H1 (cell line): ENCODE measurements at regions not wholly inside any gene's neighbourhood (a gene's known extent, or its start where the extent isn't known, plus 50 kb on each side); places are given as distances from the start of the nearest gene placed in this dataset.

Source experiments
- ATF2 ChIP-seq: IDR thresholded peaks from 2 replicates; pipeline ENCODE4 v1.6.1; 2012; ENCODE audit warnings: low read length, inconsistent platforms
- BCL11A ChIP-seq, 2 experiments: IDR thresholded peaks; one replicate each; pipeline ENCODE4 v1.6.1; 2011; ENCODE audit warnings: low read depth in 2 of 2, low read length in 2 of 2, mild to moderate bottlenecking in 2 of 2
- CEBPB ChIP-seq: IDR thresholded peaks from 2 replicates; pipeline ENCODE4 v1.6.1; 2012; ENCODE audit warnings: low read depth, low read length
- RAD21 ChIP-seq, 2 experiments: IDR thresholded peaks in 1 of 2; conservative IDR thresholded peaks in 1 of 2; 2 replicates each; pipeline ENCODE4 v1.6.1; 2011; ENCODE audit warnings: low read depth in 2 of 2, low read length in 2 of 2, improper control_type of control experiment in 1 of 2, inconsistent platforms in 1 of 2, mild to moderate bottlenecking in 1 of 2, moderate library complexity in 1 of 2
- SP1 ChIP-seq: IDR thresholded peaks from 2 replicates; pipeline ENCODE4 v1.6.1; 2011; ENCODE audit warnings: low read depth, low read length
- TF ChIP-seq, protein P1 (sequence below): fragments of 300-600 bp; sonication (generic); IDR thresholded peaks from 2 replicates; pipeline ENCODE4 v1.7.1; 2012; ENCODE audit warnings: low read length, moderate library complexity, mild to moderate bottlenecking, inconsistent platforms; ENCODE audit not compliant: insufficient replicate concordance

GRCh38 chr5:56712895-56713591 lies 102.3 kb upstream of the MAP3K1 start (continued):
- TF ChIP-seq SP1 (no peak), BCL11A (IDR thresholded peaks at IDR 0.05; ENCODE audit: low read depth in 2 of 2, low read length in 2 of 2) (no peak), CEBPB (no peak), ATF2 (no peak), RAD21 (IDR thresholded peaks at IDR 0.05 in 1 of 2, conservative IDR thresholded peaks at IDR 0.05 in 1 of 2; ENCODE audit: low read depth in 2 of 2, low read length in 2 of 2) (no peak)
- TF ChIP-seq, protein P1, sequence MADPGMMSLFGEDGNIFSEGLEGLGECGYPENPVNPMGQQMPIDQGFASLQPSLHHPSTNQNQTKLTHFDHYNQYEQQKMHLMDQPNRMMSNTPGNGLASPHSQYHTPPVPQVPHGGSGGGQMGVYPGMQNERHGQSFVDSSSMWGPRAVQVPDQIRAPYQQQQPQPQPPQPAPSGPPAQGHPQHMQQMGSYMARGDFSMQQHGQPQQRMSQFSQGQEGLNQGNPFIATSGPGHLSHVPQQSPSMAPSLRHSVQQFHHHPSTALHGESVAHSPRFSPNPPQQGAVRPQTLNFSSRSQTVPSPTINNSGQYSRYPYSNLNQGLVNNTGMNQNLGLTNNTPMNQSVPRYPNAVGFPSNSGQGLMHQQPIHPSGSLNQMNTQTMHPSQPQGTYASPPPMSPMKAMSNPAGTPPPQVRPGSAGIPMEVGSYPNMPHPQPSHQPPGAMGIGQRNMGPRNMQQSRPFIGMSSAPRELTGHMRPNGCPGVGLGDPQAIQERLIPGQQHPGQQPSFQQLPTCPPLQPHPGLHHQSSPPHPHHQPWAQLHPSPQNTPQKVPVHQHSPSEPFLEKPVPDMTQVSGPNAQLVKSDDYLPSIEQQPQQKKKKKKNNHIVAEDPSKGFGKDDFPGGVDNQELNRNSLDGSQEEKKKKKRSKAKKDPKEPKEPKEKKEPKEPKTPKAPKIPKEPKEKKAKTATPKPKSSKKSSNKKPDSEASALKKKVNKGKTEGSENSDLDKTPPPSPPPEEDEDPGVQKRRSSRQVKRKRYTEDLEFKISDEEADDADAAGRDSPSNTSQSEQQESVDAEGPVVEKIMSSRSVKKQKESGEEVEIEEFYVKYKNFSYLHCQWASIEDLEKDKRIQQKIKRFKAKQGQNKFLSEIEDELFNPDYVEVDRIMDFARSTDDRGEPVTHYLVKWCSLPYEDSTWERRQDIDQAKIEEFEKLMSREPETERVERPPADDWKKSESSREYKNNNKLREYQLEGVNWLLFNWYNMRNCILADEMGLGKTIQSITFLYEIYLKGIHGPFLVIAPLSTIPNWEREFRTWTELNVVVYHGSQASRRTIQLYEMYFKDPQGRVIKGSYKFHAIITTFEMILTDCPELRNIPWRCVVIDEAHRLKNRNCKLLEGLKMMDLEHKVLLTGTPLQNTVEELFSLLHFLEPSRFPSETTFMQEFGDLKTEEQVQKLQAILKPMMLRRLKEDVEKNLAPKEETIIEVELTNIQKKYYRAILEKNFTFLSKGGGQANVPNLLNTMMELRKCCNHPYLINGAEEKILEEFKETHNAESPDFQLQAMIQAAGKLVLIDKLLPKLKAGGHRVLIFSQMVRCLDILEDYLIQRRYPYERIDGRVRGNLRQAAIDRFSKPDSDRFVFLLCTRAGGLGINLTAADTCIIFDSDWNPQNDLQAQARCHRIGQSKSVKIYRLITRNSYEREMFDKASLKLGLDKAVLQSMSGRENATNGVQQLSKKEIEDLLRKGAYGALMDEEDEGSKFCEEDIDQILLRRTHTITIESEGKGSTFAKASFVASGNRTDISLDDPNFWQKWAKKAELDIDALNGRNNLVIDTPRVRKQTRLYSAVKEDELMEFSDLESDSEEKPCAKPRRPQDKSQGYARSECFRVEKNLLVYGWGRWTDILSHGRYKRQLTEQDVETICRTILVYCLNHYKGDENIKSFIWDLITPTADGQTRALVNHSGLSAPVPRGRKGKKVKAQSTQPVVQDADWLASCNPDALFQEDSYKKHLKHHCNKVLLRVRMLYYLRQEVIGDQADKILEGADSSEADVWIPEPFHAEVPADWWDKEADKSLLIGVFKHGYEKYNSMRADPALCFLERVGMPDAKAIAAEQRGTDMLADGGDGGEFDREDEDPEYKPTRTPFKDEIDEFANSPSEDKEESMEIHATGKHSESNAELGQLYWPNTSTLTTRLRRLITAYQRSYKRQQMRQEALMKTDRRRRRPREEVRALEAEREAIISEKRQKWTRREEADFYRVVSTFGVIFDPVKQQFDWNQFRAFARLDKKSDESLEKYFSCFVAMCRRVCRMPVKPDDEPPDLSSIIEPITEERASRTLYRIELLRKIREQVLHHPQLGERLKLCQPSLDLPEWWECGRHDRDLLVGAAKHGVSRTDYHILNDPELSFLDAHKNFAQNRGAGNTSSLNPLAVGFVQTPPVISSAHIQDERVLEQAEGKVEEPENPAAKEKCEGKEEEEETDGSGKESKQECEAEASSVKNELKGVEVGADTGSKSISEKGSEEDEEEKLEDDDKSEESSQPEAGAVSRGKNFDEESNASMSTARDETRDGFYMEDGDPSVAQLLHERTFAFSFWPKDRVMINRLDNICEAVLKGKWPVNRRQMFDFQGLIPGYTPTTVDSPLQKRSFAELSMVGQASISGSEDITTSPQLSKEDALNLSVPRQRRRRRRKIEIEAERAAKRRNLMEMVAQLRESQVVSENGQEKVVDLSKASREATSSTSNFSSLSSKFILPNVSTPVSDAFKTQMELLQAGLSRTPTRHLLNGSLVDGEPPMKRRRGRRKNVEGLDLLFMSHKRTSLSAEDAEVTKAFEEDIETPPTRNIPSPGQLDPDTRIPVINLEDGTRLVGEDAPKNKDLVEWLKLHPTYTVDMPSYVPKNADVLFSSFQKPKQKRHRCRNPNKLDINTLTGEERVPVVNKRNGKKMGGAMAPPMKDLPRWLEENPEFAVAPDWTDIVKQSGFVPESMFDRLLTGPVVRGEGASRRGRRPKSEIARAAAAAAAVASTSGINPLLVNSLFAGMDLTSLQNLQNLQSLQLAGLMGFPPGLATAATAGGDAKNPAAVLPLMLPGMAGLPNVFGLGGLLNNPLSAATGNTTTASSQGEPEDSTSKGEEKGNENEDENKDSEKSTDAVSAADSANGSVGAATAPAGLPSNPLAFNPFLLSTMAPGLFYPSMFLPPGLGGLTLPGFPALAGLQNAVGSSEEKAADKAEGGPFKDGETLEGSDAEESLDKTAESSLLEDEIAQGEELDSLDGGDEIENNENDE: no peak
